NT2/D1 (cell line): ENCODE measurements at regions not wholly inside any gene's neighbourhood (a gene's known extent, or its start where the extent isn't known, plus 50 kb on each side); places are given as distances from the start of the nearest gene placed in this dataset.

Experiments used
- YY1 ChIP-seq: IDR thresholded peaks from 2 replicates; pipeline ENCODE4 v1.6.1; 2011; ENCODE audit not compliant: insufficient read length, insufficient read depth
- ZNF274 ChIP-seq: IDR thresholded peaks from 2 replicates; pipeline ENCODE4 v1.6.1; 2011; ENCODE audit warnings: mild to moderate bottlenecking, low read depth, low read length

GRCh38 chr2:79388024-79388423, 124.8 kb upstream of the CTNNA2 start:
- TF ChIP-seq ZNF274 = no peak
- TF ChIP-seq YY1 = no peak
